GM23338 (cell line): ENCODE measurements at regions not wholly inside any gene's neighbourhood (a gene's known extent, or its start where the extent isn't known, plus 50 kb on each side); places are given as distances from the start of the nearest gene placed in this dataset.

Experiments
- EZH2 ChIP-seq: fragments of 200-600 bp; sonication (generic); IDR thresholded peaks from one replicate; pipeline ENCODE4 v1.8.0; 2017; ENCODE audit warnings: antibody characterized with exemption, mild to moderate bottlenecking, low read depth; ENCODE audit not compliant: unreplicated experiment
- NANOG ChIP-seq: IDR thresholded peaks from 2 replicates; pipeline ENCODE4 v1.6.1; 2016; ENCODE audit warnings: antibody characterized with exemption, borderline replicate concordance
- ZNF114 ChIP-seq: fragments of 250-450 bp; sonication (Bioruptor Pico); IDR thresholded peaks from 2 replicates; pipeline ENCODE4 v1.5.0; 2020; ENCODE audit warnings: mild to moderate bottlenecking, moderate library complexity
- TF ChIP-seq, protein P1 (sequence below), 2 experiments: fragments of 200-600 bp in 1 of 2; sonication (generic) in 1 of 2; conservative IDR thresholded peaks; 2 replicates each; pipeline versions ENCODE4 v1.5.1 to v1.6.1; 2016 to 2017; ENCODE audit warnings: antibody characterized with exemption in 2 of 2, low read depth in 2 of 2, mild to moderate bottlenecking in 2 of 2, moderate library complexity in 1 of 2

- TF ChIP-seq, protein P1, sequence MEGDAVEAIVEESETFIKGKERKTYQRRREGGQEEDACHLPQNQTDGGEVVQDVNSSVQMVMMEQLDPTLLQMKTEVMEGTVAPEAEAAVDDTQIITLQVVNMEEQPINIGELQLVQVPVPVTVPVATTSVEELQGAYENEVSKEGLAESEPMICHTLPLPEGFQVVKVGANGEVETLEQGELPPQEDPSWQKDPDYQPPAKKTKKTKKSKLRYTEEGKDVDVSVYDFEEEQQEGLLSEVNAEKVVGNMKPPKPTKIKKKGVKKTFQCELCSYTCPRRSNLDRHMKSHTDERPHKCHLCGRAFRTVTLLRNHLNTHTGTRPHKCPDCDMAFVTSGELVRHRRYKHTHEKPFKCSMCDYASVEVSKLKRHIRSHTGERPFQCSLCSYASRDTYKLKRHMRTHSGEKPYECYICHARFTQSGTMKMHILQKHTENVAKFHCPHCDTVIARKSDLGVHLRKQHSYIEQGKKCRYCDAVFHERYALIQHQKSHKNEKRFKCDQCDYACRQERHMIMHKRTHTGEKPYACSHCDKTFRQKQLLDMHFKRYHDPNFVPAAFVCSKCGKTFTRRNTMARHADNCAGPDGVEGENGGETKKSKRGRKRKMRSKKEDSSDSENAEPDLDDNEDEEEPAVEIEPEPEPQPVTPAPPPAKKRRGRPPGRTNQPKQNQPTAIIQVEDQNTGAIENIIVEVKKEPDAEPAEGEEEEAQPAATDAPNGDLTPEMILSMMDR (conservative IDR thresholded peaks at IDR 0.05; ENCODE audit: low read depth in 2 of 2): no peak
- no peak for TF ChIP-seq NANOG
- TF ChIP-seq EZH2: no peak
- TF ChIP-seq ZNF114 (CRISPR knock-in tag): no peak
Observed at GRCh38 chr15:46088486-46089445, 453.9 kb downstream of the SQOR start.
